NK-92 treated with Interleukin-12 subunit alpha and Interleukin-12 subunit beta, amount 100 ng/mL, for 24 hours (cell line): ENCODE measurements at regions not wholly inside any gene's neighbourhood (a gene's known extent, or its start where the extent isn't known, plus 50 kb on each side); places are given as distances from the start of the nearest gene placed in this dataset.
"Not testable (repeated sequence)": the region's sequence is repeated elsewhere in the genome, so short reads cannot be mapped to it uniquely, and the experiment has no call there.

Experiments
- DNase-seq: peaks from one replicate; lab custom pipeline; 2025; lab: John Stamatoyannopoulos, UW

GRCh38 chr4:117811731-117812130 lies 222.6 kb upstream of the NDST3 start:
- no peak for DNase-seq

- DNase-seq = no peak
These were observed 219.7 kb upstream of the NDST3 start for GRCh38 chr4:117814277-117815246.

DNA sequence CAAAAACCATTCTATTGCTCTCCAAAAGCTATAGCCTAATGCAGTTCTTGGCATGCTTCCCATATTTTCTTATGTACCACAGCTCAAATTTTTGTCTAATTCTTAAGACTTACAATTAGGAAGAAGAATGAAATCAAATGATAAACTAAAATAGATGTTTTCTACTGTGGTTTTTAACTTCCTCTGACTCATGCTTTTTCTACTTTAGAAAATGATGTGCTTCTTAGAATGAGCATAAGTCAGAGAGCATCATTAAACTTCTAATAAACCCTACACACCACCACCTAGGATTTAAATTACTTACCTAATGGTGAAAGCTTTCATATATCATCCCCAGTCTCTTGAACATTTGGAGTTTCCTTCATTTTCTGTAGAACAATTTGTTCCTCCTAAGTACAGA lies 217.0 kb upstream of the NDST3 start:
- no peak for DNase-seq

GRCh38 chr4:117821834-117822233 lies 212.5 kb upstream of the NDST3 start:
- DNase-seq = no peak

DNA sequence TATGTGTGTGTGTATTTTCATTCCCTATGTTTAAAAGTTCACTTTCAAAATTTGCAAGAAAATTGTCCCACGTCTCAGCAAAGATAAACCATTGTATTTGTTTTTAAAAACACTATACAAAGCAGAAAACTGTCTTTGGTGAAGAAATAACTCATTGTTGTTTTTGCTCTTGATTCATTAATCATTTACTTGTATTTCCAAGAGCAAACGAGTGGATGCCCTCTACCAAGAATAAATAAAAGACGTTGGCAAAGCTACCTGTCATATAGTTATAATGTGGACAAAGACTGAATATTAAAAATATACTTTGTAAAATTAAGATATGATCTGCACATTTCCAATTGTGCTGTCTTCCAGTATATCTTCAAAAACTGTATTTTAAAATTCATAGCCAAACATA lies 210.9 kb upstream of the NDST3 start:
- no peak for DNase-seq

DNA sequence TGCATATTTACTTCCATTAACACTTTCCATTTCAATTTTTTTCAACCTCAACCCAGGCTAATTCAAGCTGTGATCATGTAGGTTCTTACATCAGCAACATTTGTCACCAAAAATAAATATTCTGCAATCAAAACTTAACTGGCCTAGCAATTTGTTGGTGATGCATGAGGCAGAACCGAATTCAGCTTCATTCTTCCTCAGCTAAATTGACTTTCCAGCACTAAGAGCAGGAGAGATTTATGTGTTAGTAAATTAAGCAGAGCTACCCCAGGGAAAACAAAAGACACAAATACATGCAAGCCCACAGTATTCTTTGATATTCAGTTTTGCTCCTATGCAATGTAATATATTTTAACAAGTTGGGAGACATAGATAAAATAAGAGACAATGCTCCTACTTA lies 208.7 kb upstream of the NDST3 start:
- no peak for DNase-seq

DNA sequence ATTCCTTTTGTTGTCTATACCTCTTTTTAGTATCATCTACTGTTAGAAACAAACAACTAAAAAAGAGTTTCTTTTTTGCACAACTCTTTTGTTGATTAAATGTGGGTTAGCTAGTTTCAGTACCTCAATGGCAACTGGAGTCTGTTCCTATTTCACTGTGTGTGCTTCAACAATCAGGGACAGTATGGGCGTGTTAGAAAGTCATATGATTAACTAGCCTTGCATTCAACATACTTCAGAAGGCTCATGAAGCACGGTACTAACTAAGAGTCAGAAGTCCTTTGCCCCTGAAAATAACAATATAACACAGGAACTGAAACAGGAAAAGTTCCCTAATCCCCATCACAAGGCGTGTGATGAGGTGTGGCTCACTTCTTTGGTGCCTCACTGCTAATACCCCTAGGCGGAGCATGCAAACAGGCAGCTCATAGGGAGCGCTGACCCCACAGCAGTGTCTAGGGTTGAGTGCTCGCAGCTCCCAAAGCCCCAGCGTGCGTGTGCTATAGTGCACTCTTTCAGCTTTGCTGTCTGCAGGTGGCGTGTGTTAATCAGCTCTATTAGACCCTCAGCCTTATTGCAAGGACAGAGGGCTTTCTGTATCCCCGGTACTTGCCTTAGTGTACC lies 203.1 kb upstream of the NDST3 start:
- no peak for DNase-seq

- no peak for DNase-seq
These were observed 198.7 kb upstream of the NDST3 start for GRCh38 chr4:117835566-117835965.

GRCh38 chr4:117844594-117844993 lies 189.7 kb upstream of the NDST3 start:
- no peak for DNase-seq

DNA sequence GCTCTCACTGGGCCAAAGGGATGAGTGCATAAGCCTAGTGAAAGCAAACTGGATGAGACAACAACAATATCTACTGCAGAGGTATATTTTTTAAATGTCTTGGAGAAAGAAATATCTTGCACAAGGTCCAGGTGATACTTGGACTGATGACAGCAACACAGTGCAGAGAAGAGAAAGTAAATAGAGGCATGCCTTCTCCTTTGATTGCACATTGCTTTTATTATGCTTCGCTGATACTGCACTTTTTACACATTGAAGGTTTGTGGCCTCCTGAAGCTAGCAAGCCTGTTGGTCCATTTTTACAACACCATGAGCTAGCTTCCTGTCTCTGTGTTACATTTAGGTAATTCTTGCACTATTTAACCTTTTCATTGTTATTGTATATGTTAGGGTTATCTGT lies 189.0 kb upstream of the NDST3 start:
- no peak for DNase-seq

- DNase-seq = no peak
These were observed 186.4 kb upstream of the NDST3 start for GRCh38 chr4:117847849-117848248.

DNA sequence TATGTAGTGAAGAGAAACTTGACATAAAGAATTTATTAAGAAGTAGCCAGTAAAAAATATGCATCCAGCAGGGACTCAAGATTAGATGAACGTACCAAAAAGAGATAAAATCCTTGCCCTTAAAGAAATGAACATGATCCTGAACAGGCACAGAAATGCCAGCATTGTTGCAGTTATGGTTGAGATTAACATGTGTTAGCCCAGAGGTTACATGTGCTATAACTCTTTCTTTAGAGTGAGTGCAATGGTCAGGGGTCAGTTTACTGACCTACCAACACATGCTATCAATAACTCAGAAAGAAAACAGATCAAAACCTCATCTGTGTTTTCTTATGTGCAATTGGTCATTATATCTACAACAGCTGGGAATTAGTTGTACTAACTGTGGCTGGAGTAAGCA lies 166.1 kb upstream of the NDST3 start:
- no peak for DNase-seq

DNA sequence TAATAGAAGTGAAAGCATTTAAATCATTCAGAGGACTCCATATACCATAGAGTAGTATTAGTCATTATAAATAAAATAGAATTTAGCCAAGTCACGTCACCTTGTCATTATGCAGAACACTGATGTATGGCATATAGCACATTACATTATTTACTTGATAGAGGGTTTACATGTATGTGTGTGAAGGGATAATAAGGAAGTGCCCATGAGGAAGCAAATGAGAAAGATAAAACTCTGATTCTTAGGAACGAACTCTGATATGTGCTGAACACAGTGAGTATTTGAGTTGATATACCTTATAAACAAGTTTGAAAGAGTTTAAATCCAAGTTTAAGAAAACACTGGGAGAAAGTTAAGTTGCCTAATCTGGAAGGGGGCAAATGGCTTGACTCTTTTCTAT lies 160.5 kb upstream of the NDST3 start:
- no peak for DNase-seq

DNA sequence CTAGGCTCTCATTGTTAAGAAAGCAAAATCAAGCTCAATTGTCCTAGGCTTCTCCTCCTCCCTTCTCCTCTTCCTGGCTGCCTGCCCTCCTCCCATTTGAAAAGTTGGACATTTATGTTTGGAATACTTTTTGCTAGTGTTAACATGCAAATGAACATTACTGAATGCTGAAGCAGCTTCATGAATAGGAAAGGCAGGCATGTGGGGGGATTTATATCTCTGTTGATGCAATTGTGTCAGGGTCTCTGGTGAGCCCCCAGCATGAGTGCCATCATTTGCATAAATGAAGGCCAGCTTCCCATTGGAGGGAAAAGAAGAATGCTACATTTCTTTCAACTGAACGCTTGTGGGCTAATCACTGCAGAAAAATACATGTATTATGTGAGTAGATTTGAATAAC lies 160.1 kb upstream of the NDST3 start:
- no peak for DNase-seq

- no peak for DNase-seq
These were observed 144.3 kb upstream of the NDST3 start for GRCh38 chr4:117889978-117890377.

DNA sequence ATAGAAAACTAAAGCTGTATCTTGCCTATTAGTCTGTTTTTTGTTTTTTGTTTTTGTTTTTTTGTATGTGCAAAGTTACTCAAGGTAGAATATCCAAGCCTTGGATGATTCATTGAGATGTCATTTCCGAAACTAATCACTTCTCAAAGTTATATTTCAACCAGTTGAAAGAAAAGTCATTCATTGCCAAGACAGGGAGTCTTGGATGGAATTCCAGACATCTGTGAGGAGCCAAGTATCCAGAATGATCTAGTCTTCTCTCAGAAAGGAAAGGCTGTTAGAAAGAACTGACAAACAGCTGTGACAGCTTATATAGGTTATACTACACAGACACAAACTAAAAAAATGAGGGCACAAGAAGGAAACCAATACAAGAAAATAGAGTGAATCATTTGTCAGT lies 141.1 kb upstream of the NDST3 start:
- no peak for DNase-seq

DNA sequence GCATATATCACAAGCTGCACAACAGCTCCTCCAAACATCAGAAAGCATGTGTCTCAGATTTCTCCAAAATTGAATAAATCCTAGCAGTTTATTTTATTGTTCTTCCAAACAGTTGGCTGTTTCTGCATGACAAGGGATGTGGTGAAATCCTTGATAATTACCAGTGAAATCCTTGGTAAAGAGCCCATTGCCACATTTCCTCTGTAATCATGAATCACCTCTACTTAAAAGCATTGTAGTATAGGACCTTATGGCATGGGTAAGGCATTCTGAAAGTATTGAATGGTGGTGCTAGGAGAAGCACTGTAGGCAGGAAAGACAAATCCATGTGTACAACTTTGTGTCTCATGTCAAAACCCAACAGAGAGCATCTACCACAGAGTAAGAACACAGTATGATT lies 135.8 kb upstream of the NDST3 start:
- no peak for DNase-seq

GRCh38 chr4:117900832-117901231 lies 133.5 kb upstream of the NDST3 start:
- DNase-seq = no peak

DNA sequence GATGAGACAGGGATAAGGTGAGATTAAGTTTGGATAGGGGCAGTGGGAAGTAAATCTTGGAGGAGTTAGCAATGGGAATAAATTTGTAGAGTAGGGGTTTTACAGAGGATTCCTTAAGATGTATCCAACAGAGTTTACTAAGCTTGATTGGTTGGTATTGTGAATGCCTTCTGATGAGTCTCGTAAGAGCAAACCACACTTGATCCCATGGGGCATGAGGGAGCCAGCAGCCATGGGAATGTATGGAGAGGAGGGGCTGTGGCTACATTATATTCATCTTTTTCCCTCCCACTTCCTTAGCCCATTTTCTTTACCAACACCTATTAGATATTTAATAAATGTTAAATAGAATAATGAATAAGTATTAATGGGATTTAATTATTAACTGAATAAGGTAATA lies 126.6 kb upstream of the NDST3 start:
- DNase-seq = no peak

GRCh38 chr4:117908306-117909207 lies 125.7 kb upstream of the NDST3 start:
- no peak for DNase-seq

- no peak for DNase-seq
These were observed 117.6 kb upstream of the NDST3 start for GRCh38 chr4:117916728-117917127.

DNA sequence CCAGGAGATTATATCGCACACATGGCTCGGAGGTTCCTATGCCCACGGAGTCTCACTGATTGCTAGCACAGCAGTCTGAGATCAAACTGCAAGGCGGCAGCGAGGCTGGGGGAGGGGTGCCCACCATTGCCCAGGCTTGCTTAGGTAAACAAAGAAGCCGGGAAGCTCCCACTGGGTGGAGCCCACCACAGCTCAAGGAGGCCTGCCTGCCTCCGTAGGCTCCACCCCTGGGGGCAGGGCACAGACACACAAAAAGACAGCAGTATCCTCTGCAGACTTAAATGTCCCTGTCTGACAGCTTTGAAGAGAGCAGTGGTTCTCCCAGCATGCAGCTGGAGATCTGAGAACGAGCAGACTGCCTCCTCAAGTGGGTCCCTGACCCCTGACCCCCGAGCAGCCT lies 112.0 kb upstream of the NDST3 start:
- not testable (repeated sequence) for DNase-seq
